Astrocyte (in vitro differentiated cells and primary cell): ENCODE measurements at regions not wholly inside any gene's neighbourhood (a gene's known extent, or its start where the extent isn't known, plus 50 kb on each side); places are given as distances from the start of the nearest gene placed in this dataset.

Experiments
- EZH2 ChIP-seq: IDR thresholded peaks from 2 replicates; pipeline ENCODE4 v1.6.1; 2012; ENCODE audit warnings: mild to moderate bottlenecking, low read length, inconsistent platforms; ENCODE audit not compliant: insufficient read depth
- TF ChIP-seq, protein P1 (sequence below): IDR thresholded peaks from 2 replicates; pipeline ENCODE4 v1.5.1; 2011; ENCODE audit warnings: low read depth, mild to moderate bottlenecking, inconsistent platforms, low read length, moderate library complexity; ENCODE audit not compliant: insufficient read depth

DNA sequence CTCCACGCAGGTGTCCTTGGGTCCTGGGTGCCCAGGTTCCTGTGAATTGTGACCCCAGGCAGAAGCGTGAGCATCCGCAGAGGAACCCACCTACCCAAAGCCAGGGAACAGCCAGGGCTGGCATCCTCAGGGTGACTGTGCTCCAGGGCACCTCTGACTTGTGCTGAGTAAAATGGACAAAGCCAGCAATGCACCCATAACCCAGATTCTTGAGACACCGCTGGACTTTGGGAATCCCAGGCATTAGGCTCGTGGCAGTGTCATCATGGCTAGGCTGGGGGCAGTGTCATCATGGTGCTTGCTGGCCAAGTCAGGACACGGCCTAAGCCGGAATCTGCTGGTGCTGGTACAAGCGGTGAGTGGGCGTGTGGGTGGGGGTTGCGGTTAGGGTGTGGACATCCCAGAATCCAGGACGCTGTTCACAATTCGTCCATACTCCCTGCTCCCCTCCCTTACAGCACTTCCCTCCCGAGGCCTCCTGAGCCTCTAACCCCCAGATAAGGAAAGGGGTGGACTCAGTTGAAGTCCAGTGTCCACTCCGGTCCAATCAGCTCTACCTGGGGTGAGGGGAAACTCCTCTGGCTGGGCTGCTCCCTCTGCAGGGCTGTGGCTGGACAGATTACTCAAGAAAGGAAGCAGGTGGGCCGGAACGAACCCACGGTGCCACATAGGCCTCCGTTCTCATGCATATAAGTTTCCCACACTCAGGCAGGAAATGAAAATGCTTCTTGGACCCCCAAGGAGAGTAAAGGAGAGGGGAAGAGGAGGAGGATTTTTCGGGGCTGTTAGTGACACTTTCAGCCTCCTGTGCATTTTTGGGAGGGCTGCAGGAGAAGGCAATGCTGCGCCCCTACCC, 138.9 kb downstream of the SEC14L1 start:
- TF ChIP-seq, protein P1, sequence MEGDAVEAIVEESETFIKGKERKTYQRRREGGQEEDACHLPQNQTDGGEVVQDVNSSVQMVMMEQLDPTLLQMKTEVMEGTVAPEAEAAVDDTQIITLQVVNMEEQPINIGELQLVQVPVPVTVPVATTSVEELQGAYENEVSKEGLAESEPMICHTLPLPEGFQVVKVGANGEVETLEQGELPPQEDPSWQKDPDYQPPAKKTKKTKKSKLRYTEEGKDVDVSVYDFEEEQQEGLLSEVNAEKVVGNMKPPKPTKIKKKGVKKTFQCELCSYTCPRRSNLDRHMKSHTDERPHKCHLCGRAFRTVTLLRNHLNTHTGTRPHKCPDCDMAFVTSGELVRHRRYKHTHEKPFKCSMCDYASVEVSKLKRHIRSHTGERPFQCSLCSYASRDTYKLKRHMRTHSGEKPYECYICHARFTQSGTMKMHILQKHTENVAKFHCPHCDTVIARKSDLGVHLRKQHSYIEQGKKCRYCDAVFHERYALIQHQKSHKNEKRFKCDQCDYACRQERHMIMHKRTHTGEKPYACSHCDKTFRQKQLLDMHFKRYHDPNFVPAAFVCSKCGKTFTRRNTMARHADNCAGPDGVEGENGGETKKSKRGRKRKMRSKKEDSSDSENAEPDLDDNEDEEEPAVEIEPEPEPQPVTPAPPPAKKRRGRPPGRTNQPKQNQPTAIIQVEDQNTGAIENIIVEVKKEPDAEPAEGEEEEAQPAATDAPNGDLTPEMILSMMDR = no peak
- TF ChIP-seq EZH2 = no peak
